Glutamatergic neuron (in vitro differentiated cells): ENCODE measurements at regions not wholly inside any gene's neighbourhood (a gene's known extent, or its start where the extent isn't known, plus 50 kb on each side); places are given as distances from the start of the nearest gene placed in this dataset.
"Not testable (repeated sequence)": the region's sequence is repeated elsewhere in the genome, so short reads cannot be mapped to it uniquely, and the experiment has no call there.

ENCODE experiments used
- DNase-seq: peaks from one replicate; pipeline ENCODE4 v3.0.0; 2022
- H3K27ac Mint-ChIP-seq: one replicate; pipeline ENCODE4 v1.8.0; 2020; ENCODE audit warnings: mild to moderate bottlenecking, mixed read lengths, inconsistent platforms; ENCODE audit not compliant: unreplicated experiment
- H3K27me3 Mint-ChIP-seq: one replicate; pipeline ENCODE4 v1.8.0; 2020; ENCODE audit warnings: mild to moderate bottlenecking, moderate library complexity, mixed read lengths, inconsistent platforms; ENCODE audit not compliant: unreplicated experiment
- H3K36me3 Mint-ChIP-seq: one replicate; pipeline ENCODE4 v1.8.0; 2020; ENCODE audit warnings: mild to moderate bottlenecking, mixed read lengths, inconsistent platforms; ENCODE audit not compliant: unreplicated experiment
- H3K4me1 Mint-ChIP-seq: one replicate; pipeline ENCODE4 v1.8.0; 2020; ENCODE audit warnings: mild to moderate bottlenecking, low read depth, mixed read lengths, inconsistent platforms; ENCODE audit not compliant: unreplicated experiment
- H3K4me3 Mint-ChIP-seq: one replicate; pipeline ENCODE4 v1.8.0; 2020; ENCODE audit warnings: mild to moderate bottlenecking, mixed read lengths, inconsistent platforms; ENCODE audit not compliant: unreplicated experiment
- H3K9me3 Mint-ChIP-seq: one replicate; pipeline ENCODE4 v1.8.0; 2020; ENCODE audit warnings: mild to moderate bottlenecking, moderate library complexity, mixed read lengths, inconsistent platforms; ENCODE audit not compliant: unreplicated experiment
- TF ChIP-seq, protein P1 (sequence below): fragments of 200-600 bp; sonication (generic); IDR thresholded peaks from one replicate; pipeline ENCODE4 v1.5.0; 2021; ENCODE audit not compliant: partially characterized antibody, unreplicated experiment

DNA sequence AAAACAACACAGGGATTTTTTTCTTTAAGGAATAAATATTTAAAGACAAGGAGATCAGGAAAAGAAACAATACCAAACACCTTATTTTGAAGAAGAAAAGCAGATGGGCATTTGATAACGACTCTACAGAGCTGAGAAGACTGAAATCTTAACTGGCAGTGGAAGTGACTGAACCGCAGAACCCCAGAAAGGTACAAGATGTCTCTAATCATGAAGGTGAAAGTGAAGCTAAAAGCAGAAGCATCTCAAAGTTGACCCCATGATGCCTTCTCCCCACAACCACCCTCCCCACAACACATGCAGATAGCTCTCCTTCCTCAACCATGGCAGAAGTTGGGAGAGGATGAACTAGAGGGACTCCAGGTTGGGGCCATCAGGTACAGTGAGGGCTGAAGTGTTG is 129.6 kb downstream of the ZNF648 start:
- H3K4me1 Mint-ChIP-seq = no peaks in the 10 kb centered on the region
- no peaks in the 10 kb centered on the region for H3K36me3 Mint-ChIP-seq
- TF ChIP-seq, protein P1, sequence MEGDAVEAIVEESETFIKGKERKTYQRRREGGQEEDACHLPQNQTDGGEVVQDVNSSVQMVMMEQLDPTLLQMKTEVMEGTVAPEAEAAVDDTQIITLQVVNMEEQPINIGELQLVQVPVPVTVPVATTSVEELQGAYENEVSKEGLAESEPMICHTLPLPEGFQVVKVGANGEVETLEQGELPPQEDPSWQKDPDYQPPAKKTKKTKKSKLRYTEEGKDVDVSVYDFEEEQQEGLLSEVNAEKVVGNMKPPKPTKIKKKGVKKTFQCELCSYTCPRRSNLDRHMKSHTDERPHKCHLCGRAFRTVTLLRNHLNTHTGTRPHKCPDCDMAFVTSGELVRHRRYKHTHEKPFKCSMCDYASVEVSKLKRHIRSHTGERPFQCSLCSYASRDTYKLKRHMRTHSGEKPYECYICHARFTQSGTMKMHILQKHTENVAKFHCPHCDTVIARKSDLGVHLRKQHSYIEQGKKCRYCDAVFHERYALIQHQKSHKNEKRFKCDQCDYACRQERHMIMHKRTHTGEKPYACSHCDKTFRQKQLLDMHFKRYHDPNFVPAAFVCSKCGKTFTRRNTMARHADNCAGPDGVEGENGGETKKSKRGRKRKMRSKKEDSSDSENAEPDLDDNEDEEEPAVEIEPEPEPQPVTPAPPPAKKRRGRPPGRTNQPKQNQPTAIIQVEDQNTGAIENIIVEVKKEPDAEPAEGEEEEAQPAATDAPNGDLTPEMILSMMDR = no peak
- no peaks in the 10 kb centered on the region for H3K27me3 Mint-ChIP-seq
- no peak overlapping the region for H3K27ac Mint-ChIP-seq
- H3K9me3 Mint-ChIP-seq = no peaks in the 10 kb centered on the region
- H3K4me3 Mint-ChIP-seq = no peak overlapping the region
- DNase-seq = no peak

DNA sequence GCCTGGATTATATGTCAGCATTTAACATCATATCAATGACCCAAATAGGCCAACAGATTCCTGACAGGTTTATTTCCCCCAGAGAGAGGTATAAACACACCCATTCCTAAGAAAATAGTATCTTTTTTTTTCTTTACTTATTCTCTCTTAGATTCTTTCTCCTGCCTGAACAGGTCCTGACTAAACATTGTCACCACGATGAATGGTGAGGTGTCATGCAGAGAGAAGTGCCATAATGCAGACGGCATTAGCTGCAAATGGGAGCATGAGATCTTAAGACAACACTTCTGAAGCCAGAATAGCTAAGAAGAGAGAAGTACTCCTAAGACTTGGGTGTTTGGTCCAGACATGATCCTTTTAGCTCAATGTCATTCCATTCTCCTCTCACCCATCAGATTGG is 131.3 kb downstream of the ZNF648 start:
- H3K4me3 Mint-ChIP-seq = no peak overlapping the region
- DNase-seq = no peak
- no peaks in the 10 kb centered on the region for H3K9me3 Mint-ChIP-seq
- TF ChIP-seq, protein P1 = no peak
- no peaks in the 10 kb centered on the region for H3K4me1 Mint-ChIP-seq
- no peaks in the 10 kb centered on the region for H3K27me3 Mint-ChIP-seq
- no peaks in the 10 kb centered on the region for H3K36me3 Mint-ChIP-seq
- H3K27ac Mint-ChIP-seq = no peak overlapping the region

DNA sequence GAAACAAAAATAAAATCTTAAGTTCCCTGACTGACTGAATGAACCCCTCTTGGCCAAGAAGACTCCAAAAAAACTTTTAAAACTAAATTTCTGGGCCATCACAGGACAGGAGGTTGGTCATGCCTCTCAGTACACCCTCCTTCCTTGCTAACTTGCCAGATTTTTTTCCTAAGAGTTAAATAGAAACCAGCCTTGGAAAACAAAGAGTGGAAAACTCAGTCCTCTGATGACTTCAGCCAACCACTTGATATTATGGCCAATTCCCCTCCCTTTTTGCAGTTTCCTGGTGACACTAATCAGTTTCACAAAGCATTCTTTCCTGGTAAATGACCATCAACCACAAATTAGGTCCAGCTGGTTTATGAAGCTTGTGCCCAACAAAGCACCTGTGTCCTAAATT is 134.8 kb downstream of the ZNF648 start:
- Mint-ChIP-seq H3K36me3 (peaks cover 5% of the 10 kb centered on the region), H3K9me3 (no peaks in the 10 kb centered on the region), H3K27ac (no peak overlapping the region), H3K4me1 (no peaks in the 10 kb centered on the region), H3K27me3 (no peaks in the 10 kb centered on the region), H3K4me3 (no peak overlapping the region)
- no peak for DNase-seq
- TF ChIP-seq, protein P1 = no peak

DNA sequence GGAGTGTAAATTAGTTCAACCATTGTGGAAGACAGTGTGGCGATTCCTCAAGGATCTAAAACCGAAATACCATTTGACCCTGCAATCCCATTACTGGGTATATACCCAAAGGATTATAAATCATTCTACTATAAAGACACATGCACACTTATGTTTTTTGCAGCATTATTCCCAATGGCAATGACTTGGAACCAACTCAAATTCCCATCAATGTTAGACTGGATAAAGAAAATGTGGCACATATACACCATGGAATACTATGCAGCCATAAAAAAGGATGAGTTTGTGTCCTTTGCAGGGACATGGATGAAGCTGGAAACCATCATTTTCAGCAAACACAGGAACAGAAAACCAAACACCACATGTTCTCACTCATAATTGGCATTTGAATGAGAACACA is 137.5 kb downstream of the ZNF648 start:
- not testable (repeated sequence) for DNase-seq, H3K4me3 Mint-ChIP-seq, H3K27me3 Mint-ChIP-seq, H3K9me3 Mint-ChIP-seq, H3K27ac Mint-ChIP-seq, H3K4me1 Mint-ChIP-seq, H3K36me3 Mint-ChIP-seq

DNA sequence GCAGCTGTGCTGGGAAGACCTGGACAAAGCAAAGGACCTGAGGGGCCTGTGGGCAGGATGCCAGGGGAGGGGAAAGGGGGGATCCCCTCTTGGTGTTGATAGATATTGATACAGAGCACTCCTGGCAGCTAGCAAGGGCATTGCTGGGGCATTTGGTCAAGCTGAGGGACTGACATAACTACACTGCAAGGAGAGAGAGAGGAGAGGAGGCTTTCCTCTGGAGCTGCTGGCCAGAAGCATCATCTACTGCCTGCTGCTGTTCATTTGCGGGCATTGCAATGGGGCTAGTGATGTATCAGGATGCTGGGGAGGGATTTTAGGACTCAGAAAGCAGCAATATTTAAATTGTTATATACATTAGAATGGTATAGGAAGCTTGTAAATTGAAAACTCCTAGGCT is 142.0 kb downstream of the ZNF648 start:
- no peaks in the 10 kb centered on the region for H3K4me1 Mint-ChIP-seq
- H3K4me3 Mint-ChIP-seq = no peak overlapping the region
- peaks cover 3% of the 10 kb centered on the region for H3K27me3 Mint-ChIP-seq
- TF ChIP-seq, protein P1 = no peak
- H3K9me3 Mint-ChIP-seq = peaks cover 2% of the 10 kb centered on the region
- DNase-seq = no peak
- H3K27ac Mint-ChIP-seq = no peak overlapping the region
- H3K36me3 Mint-ChIP-seq = peaks cover 2% of the 10 kb centered on the region
